ENCODE measurements at regions not wholly inside any gene's neighbourhood (a gene's known extent, or its start where the extent isn't known, plus 50 kb on each side); places are given as distances from the start of the nearest gene placed in this dataset.

DNA sequence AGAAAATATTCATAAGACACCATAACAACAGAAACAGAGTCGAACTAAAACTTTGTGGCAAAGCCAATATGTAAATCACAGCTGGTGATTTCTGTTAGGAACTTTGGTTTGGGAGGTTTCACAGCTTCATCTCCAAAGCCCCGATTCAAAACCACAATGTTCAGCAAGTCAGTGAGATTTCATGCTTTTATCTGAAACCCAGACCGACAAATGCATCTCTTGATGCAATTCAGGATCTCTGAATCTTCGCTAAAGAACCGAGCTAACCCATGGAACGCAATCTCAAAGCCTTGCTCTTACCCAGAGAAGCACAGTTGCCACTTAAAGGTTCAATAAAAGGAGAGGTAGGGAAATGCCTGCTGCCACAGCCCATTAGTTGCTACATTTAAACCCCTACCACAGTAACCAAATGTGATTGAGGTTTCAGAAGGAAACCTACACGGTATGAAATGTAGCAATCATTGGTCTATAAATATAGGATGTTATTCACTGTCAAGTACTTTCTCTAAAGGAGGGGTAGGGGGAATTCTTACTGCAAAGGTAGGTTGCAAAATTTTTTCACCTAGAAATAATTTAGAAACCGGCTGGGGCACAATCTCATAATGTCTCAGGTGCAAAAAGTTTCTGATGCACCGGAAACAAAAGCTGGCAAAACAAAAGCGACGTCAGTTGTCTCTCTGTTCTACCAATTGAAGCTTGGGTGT is 381.0 kb upstream of the ARID1B start:
- no peak for TF ChIP-seq POLR2A (IDR thresholded peaks at IDR 0.05)
- TF ChIP-seq, protein P1, sequence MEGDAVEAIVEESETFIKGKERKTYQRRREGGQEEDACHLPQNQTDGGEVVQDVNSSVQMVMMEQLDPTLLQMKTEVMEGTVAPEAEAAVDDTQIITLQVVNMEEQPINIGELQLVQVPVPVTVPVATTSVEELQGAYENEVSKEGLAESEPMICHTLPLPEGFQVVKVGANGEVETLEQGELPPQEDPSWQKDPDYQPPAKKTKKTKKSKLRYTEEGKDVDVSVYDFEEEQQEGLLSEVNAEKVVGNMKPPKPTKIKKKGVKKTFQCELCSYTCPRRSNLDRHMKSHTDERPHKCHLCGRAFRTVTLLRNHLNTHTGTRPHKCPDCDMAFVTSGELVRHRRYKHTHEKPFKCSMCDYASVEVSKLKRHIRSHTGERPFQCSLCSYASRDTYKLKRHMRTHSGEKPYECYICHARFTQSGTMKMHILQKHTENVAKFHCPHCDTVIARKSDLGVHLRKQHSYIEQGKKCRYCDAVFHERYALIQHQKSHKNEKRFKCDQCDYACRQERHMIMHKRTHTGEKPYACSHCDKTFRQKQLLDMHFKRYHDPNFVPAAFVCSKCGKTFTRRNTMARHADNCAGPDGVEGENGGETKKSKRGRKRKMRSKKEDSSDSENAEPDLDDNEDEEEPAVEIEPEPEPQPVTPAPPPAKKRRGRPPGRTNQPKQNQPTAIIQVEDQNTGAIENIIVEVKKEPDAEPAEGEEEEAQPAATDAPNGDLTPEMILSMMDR (IDR thresholded peaks at IDR 0.05), result no peak
- TF ChIP-seq EP300 (IDR thresholded peaks at IDR 0.05), result no peak

Measured in upper lobe of left lung (tissue), 4 donors.